B cell (primary cell): ENCODE measurements at regions not wholly inside any gene's neighbourhood (a gene's known extent, or its start where the extent isn't known, plus 50 kb on each side); places are given as distances from the start of the nearest gene placed in this dataset.

Source experiments
- CTCF ChIP-seq: fragments of 200-600 bp; IDR thresholded peaks from one replicate; pipeline ENCODE4 v1.8.0; 2022; ENCODE audit warnings: antibody characterized with exemption, mild to moderate bottlenecking
- EZH2 ChIP-seq: IDR thresholded peaks from 2 replicates; pipeline ENCODE4 v1.6.1; 2012; ENCODE audit warnings: borderline replicate concordance, low read depth, mild to moderate bottlenecking, moderate library complexity, low read length; ENCODE audit not compliant: insufficient read depth, poor library complexity, severe bottlenecking

- TF ChIP-seq CTCF (no peak), EZH2 (no peak)
These were observed 80.1 kb upstream of the LPAR1 start for GRCh38 chr9:111118256-111118948.
